Sciatic nerve (tissue), 2 donors: ENCODE measurements at regions not wholly inside any gene's neighbourhood (a gene's known extent, or its start where the extent isn't known, plus 50 kb on each side); places are given as distances from the start of the nearest gene placed in this dataset.
"Not testable (repeated sequence)": the region's sequence is repeated elsewhere in the genome, so short reads cannot be mapped to it uniquely, and the experiment has no call there.

ENCODE experiments used
- ATAC-seq: fragments of 200-7000 bp; cut with Tn5 transposase; one replicate; pipeline ENCODE4 v1.9.1; 2020; ENCODE audit warnings: mild to moderate bottlenecking, moderate library complexity
- DNase-seq: peaks from one replicate; pipeline ENCODE4 v3.0.0-alpha.2; 2020; ENCODE audit warnings: low spot score
- intact Hi-C: fragments of 100-400 bp; cut with DNase I; formaldehyde crosslinking; loops from one replicate; pipeline ENCODE4 v1.14.2; 2022
- donor health status: DM: no; HTN: no; CAD: no.
- donor health status: DM: no; HTN: no; CAD: no.

- ATAC-seq: no peak
- intact Hi-C loops: no loop called here
- DNase-seq: no peak
These were observed 116.4 kb upstream of the COL5A1 start for GRCh38 chr9:134525070-134525815.

DNA sequence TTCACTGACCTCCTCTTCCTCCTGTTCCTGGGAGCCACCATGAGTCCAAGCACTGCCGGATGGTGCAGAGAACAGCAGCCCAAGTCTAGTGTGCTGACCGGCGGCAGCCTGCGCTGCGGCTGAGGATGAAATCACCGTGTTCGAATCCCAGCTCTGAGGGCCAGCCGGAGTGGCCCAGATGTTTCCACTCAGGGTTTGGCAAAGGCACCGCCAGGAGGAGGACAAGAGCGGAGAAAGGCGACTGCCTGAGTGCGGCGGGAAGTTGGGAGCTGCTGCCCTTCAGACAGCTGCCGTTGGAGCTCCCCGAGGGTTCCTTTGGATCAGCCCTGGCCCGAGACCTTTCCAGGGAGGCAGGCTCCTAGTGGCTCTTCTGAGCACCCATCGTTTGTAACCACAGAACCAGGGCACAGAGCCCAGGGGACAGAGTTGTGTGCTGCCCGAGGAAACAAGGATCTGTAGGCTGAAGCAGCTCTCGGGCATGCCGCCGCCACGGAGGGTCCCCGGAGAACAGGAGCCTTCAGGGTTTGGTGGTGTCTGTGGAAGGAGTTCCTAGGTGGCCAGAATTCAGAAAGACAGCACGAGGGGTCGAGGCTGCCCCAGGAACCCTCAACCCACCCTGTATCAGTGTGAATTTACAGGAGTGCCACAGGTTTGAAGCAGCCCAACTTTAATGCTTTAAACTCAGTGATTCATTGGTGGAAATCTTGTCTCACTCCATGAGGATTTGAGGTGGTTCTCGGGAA, 115.6 kb upstream of the COL5A1 start:
- ATAC-seq (peak; percentile 82), DNase-seq (no peak)
- intact Hi-C loops: no loop called here

DNA sequence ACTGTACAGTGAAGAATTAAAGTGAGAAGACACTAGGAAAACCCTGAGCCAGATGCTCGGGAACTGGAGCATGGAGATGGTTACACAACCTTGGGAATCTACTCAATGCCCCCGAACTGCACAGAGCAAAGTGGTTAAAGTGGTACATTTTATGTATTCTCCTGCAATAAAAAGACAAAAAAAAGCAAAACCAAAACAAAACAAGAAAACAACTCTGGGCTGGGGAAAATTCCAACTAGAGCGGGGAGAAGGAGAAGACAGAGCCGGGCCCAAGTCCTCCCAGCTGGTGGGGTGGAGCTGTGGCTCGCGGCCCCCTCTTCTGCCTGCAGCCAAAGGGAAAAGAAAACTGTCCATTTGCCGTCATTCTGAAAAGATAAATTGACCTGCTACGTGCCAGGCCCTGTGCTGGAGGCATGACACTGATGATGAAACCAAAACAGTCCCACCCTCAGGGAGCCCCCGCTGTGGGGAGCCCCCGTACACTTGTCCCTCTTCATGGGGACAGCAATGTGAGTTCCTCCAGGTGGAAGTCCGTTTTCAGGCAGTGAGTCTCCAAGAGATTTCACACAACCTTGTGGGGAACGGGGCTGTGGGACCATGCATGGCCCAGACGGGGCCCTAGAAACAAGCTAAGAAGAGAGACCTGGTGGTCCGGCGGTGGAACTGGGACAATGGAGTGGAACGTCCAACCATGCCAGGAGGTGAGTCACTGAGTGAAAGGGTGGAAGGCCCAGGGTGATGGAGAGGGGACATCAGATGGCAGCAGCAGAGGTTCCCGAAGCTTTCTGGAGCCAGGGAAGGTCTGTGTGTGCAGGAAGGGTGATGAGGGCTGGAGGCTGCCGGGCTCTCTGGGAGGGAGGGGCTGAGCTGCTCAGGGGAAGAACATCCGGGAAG, 114.8 kb upstream of the COL5A1 start:
- peak; percentile 85 for ATAC-seq

GRCh38 chr9:134530724-134531123, 110.9 kb upstream of the COL5A1 start:
- no peak for ATAC-seq
- intact Hi-C loops: no loop called here

More for the DNA sequence above, 114.8 kb upstream of the COL5A1 start:
- intact Hi-C loops: no loop called here
- DNase-seq: no peak

DNA sequence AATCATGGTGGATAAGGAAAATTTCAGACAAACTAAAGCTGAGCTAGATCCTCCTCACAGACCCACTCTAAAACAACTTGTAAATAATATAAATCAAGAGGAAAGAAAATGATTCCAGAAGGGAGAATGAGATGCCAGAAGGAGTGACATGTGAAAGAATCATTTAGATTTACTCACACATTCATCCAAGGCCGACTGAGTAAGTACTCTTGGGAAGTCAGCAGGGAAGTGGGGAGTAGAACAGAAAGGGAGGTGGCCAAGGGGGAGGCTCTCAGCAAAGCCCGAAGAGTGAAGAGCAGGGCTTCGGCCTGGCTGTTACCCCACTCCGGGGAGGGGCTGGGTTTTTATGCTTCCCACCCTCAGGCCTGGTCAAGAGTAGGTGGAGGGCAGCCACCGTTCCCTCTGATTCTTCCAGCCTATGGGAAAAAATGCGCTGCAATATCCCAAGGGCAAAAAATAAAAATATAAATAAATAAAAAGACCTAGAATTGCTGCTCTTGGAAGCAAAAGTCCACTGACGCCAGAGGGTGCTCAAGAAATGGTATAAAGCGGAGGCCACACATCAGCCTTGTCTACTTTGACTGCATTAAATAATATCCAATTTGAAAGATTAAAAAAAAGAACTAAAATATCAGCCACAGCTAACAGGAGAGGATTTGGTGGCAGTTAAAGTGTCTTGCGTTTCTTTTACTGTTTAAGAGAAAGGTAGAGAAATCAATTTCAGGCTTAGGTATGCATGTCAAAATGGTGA, 110.2 kb upstream of the COL5A1 start:
- no peak for DNase-seq
- no peak for ATAC-seq
- intact Hi-C loops: no loop called here

More at GRCh38 chr9:134530724-134531123, 110.9 kb upstream of the COL5A1 start:
- DNase-seq: no peak

- no peak for DNase-seq
- intact Hi-C loops: no loop called here
- no peak for ATAC-seq
These were observed 109.5 kb upstream of the COL5A1 start for GRCh38 chr9:134532084-134532483.

- ATAC-seq: not testable (repeated sequence)
These were observed 108.9 kb upstream of the COL5A1 start for GRCh38 chr9:134532661-134533060.

DNA sequence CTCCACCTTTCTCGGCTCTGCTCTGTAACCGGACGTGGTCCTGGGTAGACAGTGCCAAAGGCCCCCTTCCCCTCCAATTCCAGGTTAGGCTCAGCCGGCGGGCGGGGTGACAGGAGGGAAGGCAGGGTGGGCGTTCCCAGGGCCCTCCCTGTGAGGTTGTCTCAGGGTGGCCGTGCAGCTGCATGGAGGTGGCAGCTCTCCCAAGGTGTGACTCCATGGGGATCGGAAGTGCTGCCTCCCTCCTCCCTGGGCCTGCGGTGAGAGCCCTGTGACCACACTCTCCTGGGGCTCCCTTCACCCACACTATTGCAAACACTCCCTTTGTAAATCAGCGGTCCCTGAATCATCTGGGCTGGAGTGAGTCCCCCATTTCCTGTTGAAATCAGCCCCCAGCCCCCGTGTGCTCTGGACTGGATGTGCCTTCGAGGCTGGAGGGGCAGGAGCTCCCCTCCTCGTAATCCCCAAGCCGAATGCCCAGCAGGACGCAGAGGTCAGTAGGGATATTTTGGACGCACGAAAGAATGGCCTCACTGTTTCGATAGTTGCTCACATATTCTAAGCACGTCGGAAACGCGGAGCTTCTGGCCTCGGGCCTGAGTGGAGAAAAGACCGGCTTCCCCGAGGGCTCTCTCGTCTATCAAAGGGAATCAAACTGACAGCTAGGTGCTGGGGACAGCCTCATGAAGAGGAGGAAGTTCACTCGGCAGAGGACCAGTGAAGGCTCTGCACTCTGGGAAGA, 107.6 kb upstream of the COL5A1 start:
- intact Hi-C loops: no loop called here
- DNase-seq: peak; percentile 55
- peak; percentile 41 for ATAC-seq

More at GRCh38 chr9:134532661-134533060, 108.9 kb upstream of the COL5A1 start:
- intact Hi-C loops, DNase-seq: not testable (repeated sequence)

DNA sequence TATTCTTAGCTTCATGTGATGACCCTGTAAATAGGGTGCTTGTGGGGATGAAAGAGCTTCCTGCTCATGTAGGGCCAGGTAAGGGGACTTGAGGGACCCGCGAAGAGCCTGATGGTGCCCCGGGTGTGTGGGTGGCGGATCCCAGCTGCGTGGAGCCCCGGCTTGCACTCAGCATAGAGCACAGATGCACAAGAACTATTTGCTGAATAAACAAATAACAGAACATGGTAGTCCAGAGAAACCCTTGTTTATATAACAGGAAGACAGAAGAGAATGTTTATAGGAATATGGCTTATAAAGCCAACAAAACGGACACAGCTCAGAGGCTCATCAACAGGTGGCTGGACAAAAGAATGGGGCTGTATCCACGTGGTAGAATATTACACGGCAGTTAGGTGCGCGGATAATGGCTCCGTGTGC, 106.9 kb upstream of the COL5A1 start:
- ATAC-seq: peak; percentile 32
- intact Hi-C loops: no loop called here
- peak; percentile 37 for DNase-seq

GRCh38 chr9:134535171-134535570, 106.4 kb upstream of the COL5A1 start:
- ATAC-seq (no peak), DNase-seq (peak; percentile 43)
- intact Hi-C loops: no loop called here

- DNase-seq (peak; percentile 60), ATAC-seq (no peak)
- intact Hi-C loops: no loop called here
These were observed 105.3 kb upstream of the COL5A1 start for GRCh38 chr9:134536101-134536900.

- no peak for DNase-seq
- intact Hi-C loops: no loop called here
- no peak for ATAC-seq
These were observed 104.7 kb upstream of the COL5A1 start for GRCh38 chr9:134536931-134537330.

- peak; percentile 72 for ATAC-seq
- no peak for DNase-seq
- intact Hi-C loops: no loop called here
These were observed 103.5 kb upstream of the COL5A1 start for GRCh38 chr9:134537951-134538641.

GRCh38 chr9:134538856-134539566, 102.6 kb upstream of the COL5A1 start:
- ATAC-seq (peak; percentile 45), DNase-seq (no peak)
- intact Hi-C loops: no loop called here

- intact Hi-C loops: no loop called here
- no peak for DNase-seq
- no peak for ATAC-seq
These were observed 101.9 kb upstream of the COL5A1 start for GRCh38 chr9:134539586-134540194.
